Mucosa of descending colon (tissue), 3 donors: ENCODE measurements at regions not wholly inside any gene's neighbourhood (a gene's known extent, or its start where the extent isn't known, plus 50 kb on each side); places are given as distances from the start of the nearest gene placed in this dataset.

Experiments used
- ATAC-seq: fragments of 200-7000 bp; cut with Tn5 transposase; one replicate; pipeline ENCODE4 v1.9.1; 2020; ENCODE audit warnings: mild to moderate bottlenecking, moderate library complexity
- DNase-seq, 3 donors: peaks; one replicate each; pipeline ENCODE4 v3.0.0-alpha.2; 2020
- H3K36me3 ChIP-seq: fragments of 200-600 bp; one replicate; pipeline ENCODE4 v1.8.0; 2021; ENCODE audit warnings: low read depth, mild to moderate bottlenecking
- H3K4me1 ChIP-seq: fragments of 200-600 bp; one replicate; pipeline ENCODE4 v1.8.0; 2021; ENCODE audit warnings: low read depth, mild to moderate bottlenecking
- H3K4me3 ChIP-seq: fragments of 200-600 bp; one replicate; pipeline ENCODE4 v1.8.0; 2021; ENCODE audit warnings: mild to moderate bottlenecking
- H3K9me3 ChIP-seq: fragments of 200-600 bp; one replicate; pipeline ENCODE4 v1.8.0; 2021; ENCODE audit warnings: mild to moderate bottlenecking
- CTCF ChIP-seq: fragments of 200-600 bp; IDR thresholded peaks from one replicate; pipeline ENCODE4 v1.8.0; 2022; ENCODE audit warnings: antibody characterized with exemption, mild to moderate bottlenecking
- intact Hi-C, 2 donors: fragments of 100-400 bp; cut with DNase I in 1 of 2; cut with micrococcal nuclease in 1 of 2; formaldehyde crosslinking; loops; one replicate each; pipeline versions ENCODE4 v1.11.0 to v1.11.1; 2022; cut with DNase I, micrococcal nuclease
- donor health status: DM: no; HTN: no; CAD: no; lungs with moderate emphysema.
- donor health status: DM: no; HTN: no; CAD: no.
- donor health status: DM: no; HTN: yes; CAD: no.

GRCh38 chr12:91594715-91595114 lies 412.1 kb upstream of the DCN start:
- H3K4me1 ChIP-seq, result no peaks in the 10 kb centered on the region
- no peak for TF ChIP-seq CTCF
- ATAC-seq, result no peak
- H3K4me3 ChIP-seq, result no peak overlapping the region
- intact Hi-C loops, result no loop called here
- H3K9me3 ChIP-seq, result no peaks in the 10 kb centered on the region
- DNase-seq, result no peak
- H3K36me3 ChIP-seq, result no peaks in the 10 kb centered on the region

- Histone ChIP-seq H3K4me3 (no peak overlapping the region), H3K4me1 (no peaks in the 10 kb centered on the region), H3K36me3 (no peaks in the 10 kb centered on the region), H3K9me3 (no peaks in the 10 kb centered on the region)
- ATAC-seq (no peak), DNase-seq (no peak)
- intact Hi-C loops, result no loop called here
- TF ChIP-seq CTCF, result no peak
Observed at GRCh38 chr12:91591639-91591987, 409.0 kb upstream of the DCN start.

- H3K9me3 ChIP-seq, result no peaks in the 10 kb centered on the region
- no peaks in the 10 kb centered on the region for H3K36me3 ChIP-seq
- TF ChIP-seq CTCF, result no peak
- H3K4me3 ChIP-seq, result no peak overlapping the region
- DNase-seq (no peak), ATAC-seq (no peak)
- H3K4me1 ChIP-seq, result no peaks in the 10 kb centered on the region
- intact Hi-C loops, result no loop called here
Observed at GRCh38 chr12:91590966-91591638, 408.5 kb upstream of the DCN start.

- Histone ChIP-seq H3K4me1 (no peaks in the 10 kb centered on the region), H3K9me3 (no peaks in the 10 kb centered on the region), H3K4me3 (no peak overlapping the region), H3K36me3 (no peaks in the 10 kb centered on the region)
- intact Hi-C loops, result no loop called here
- DNase-seq (no peak), ATAC-seq (no peak)
- TF ChIP-seq CTCF, result no peak
Observed at GRCh38 chr12:91588874-91589454, 406.3 kb upstream of the DCN start.

- H3K9me3 ChIP-seq, result no peaks in the 10 kb centered on the region
- no peaks in the 10 kb centered on the region for H3K4me1 ChIP-seq
- no peak for ATAC-seq
- no peak for DNase-seq
- TF ChIP-seq CTCF, result no peak
- H3K36me3 ChIP-seq, result no peaks in the 10 kb centered on the region
- H3K4me3 ChIP-seq, result no peak overlapping the region
- intact Hi-C loops, result no loop called here
Observed at GRCh38 chr12:91586015-91586414, 403.4 kb upstream of the DCN start.
